ENCODE measurements at regions not wholly inside any gene's neighbourhood (a gene's known extent, or its start where the extent isn't known, plus 50 kb on each side); places are given as distances from the start of the nearest gene placed in this dataset.

GRCh38 chr6:100276311-100277057 lies 188.2 kb downstream of the SIM1 start:
- no peak overlapping the region for H3K4me3 ChIP-seq (ENCODE audit: low read length)
- no peaks in the 10 kb centered on the region for H3K9me3 ChIP-seq (ENCODE audit: low read length)
- no peak overlapping the region for H3K4me2 ChIP-seq (ENCODE audit: low read length)
- no peaks in the 10 kb centered on the region for H4K20me1 ChIP-seq (ENCODE audit: insufficient read depth)
- peaks cover 4% of the 10 kb centered on the region for H3F3A ChIP-seq (ENCODE audit: insufficient read depth, low read length, poor library complexity, severe bottlenecking)
- H3K36me3 ChIP-seq (ENCODE audit: insufficient read depth, low read length): no peaks in the 10 kb centered on the region
- no peaks in the 10 kb centered on the region for H3K9me2 ChIP-seq (ENCODE audit: insufficient read depth, low read length)
- H3K27ac ChIP-seq (ENCODE audit: low read length): no peak overlapping the region
- no peak overlapping the region for H3K9ac ChIP-seq (ENCODE audit: low read length)
- no peaks in the 10 kb centered on the region for H3K27me3 ChIP-seq (ENCODE audit: insufficient read depth, low read depth, low read length)
- TF ChIP-seq REST (IDR thresholded peaks at IDR 0.05; ENCODE audit: borderline replicate concordance) (no peak), EZH2 (IDR thresholded peaks at IDR 0.05; ENCODE audit: borderline replicate concordance, insufficient read depth, low read length, poor library complexity, severe bottlenecking) (no peak), RAD21 (conservative IDR thresholded peaks at IDR 0.05) (no peak), CTCF (IDR thresholded peaks at IDR 0.05; ENCODE audit: poor library complexity, severe bottlenecking) (no peak), SMC3 (conservative IDR thresholded peaks at IDR 0.05; ENCODE audit: poor library complexity) (no peak), MXI1 (conservative IDR thresholded peaks at IDR 0.05; ENCODE audit: poor library complexity, severe bottlenecking) (no peak), POLR2AphosphoS5 (IDR thresholded peaks at IDR 0.05) (no peak), TAF1 (IDR thresholded peaks at IDR 0.05; ENCODE audit: low read depth) (no peak)
- H3K79me2 ChIP-seq (replicated peaks; ENCODE audit: insufficient read depth, low read length): no peaks in the 10 kb centered on the region
- no peak overlapping the region for H2AFZ ChIP-seq (ENCODE audit: low read depth, low read length)

- no peaks in the 10 kb centered on the region for H3K9me2 ChIP-seq (ENCODE audit: insufficient read depth, low read length)
- no peak overlapping the region for H3K27ac ChIP-seq (ENCODE audit: low read length)
- no peaks in the 10 kb centered on the region for H3K79me2 ChIP-seq (replicated peaks; ENCODE audit: insufficient read depth, low read length)
- H3K27me3 ChIP-seq (ENCODE audit: insufficient read depth, low read depth, low read length): no peaks in the 10 kb centered on the region
- H3K9me3 ChIP-seq (ENCODE audit: low read length): no peaks in the 10 kb centered on the region
- no peak overlapping the region for H3K4me3 ChIP-seq (ENCODE audit: low read length)
- H2AFZ ChIP-seq (ENCODE audit: low read depth, low read length): no peak overlapping the region
- H3F3A ChIP-seq (ENCODE audit: insufficient read depth, low read length, poor library complexity, severe bottlenecking): no peaks in the 10 kb centered on the region
- no peak for TF ChIP-seq EP300 (conservative IDR thresholded peaks at IDR 0.05; ENCODE audit: poor library complexity, severe bottlenecking)
- no peak for TF ChIP-seq SMC3 (conservative IDR thresholded peaks at IDR 0.05; ENCODE audit: poor library complexity)
- no peak for TF ChIP-seq MXI1 (conservative IDR thresholded peaks at IDR 0.05; ENCODE audit: poor library complexity, severe bottlenecking)
- no peak for TF ChIP-seq CTCF (IDR thresholded peaks at IDR 0.05; ENCODE audit: poor library complexity, severe bottlenecking)
- TF ChIP-seq TAF1 (IDR thresholded peaks at IDR 0.05; ENCODE audit: low read depth): no peak
- TF ChIP-seq POLR2AphosphoS5 (IDR thresholded peaks at IDR 0.05): no peak
- TF ChIP-seq RAD21 (conservative IDR thresholded peaks at IDR 0.05): no peak
- no peak for TF ChIP-seq REST (IDR thresholded peaks at IDR 0.05; ENCODE audit: borderline replicate concordance)
- TF ChIP-seq EZH2 (IDR thresholded peaks at IDR 0.05; ENCODE audit: borderline replicate concordance, insufficient read depth, low read length, poor library complexity, severe bottlenecking): no peak
- no peaks in the 10 kb centered on the region for H3K36me3 ChIP-seq (ENCODE audit: insufficient read depth, low read length)
- H3K9ac ChIP-seq (ENCODE audit: low read length): no peak overlapping the region
- no peak overlapping the region for H3K4me2 ChIP-seq (ENCODE audit: low read length)
- H4K20me1 ChIP-seq (ENCODE audit: insufficient read depth): no peaks in the 10 kb centered on the region
These were observed 190.6 kb downstream of the SIM1 start for GRCh38 chr6:100274147-100274546.
